ENCODE measurements at regions not wholly inside any gene's neighbourhood (a gene's known extent, or its start where the extent isn't known, plus 50 kb on each side); places are given as distances from the start of the nearest gene placed in this dataset.

DNA sequence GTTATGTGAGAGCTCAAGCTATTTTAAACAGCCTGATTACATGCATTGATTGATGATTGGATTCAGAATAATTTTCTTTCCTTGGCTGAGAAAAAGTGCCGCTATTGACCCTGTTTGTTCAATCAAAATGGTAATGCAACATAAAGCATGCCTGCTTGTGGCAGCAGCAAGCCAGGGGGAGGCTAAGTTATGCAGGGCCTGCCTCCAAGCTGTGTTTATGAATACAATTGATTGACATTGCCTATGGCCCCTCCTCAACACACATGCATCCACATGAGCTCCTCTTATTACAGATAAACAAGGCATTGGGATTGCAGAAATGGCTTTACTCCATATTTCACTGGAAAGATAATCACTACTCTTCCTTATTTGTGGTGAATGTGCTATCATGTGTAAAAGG lies 395.6 kb downstream of the TDRD15 start:
- TF ChIP-seq POLR2A (IDR thresholded peaks at IDR 0.05; ENCODE audit: low read depth, low read length) (no peak), POLR2AphosphoS5 (IDR thresholded peaks at IDR 0.05; ENCODE audit: low read depth, low read length) (no peak), TAF1 (IDR thresholded peaks at IDR 0.05; ENCODE audit: low read depth, low read length) (no peak)
